PC-9 (cell line): ENCODE measurements at regions not wholly inside any gene's neighbourhood (a gene's known extent, or its start where the extent isn't known, plus 50 kb on each side); places are given as distances from the start of the nearest gene placed in this dataset.

ENCODE experiments used
- BruUV-seq: library from RNA; stranded (reverse); fragments of 400-500 nt; replicated peaks from 2 replicates; lab custom pipeline; 2021; lab: Mats Ljungman, UMichigan
- CTCF ChIA-PET: fragments of 300-600 bp; sonication (Branson Sonifier 250); formaldehyde crosslinking; loops from one replicate; lab custom pipeline; 2022; ENCODE audit warnings: antibody characterized with exemption; lab: Charles Lee
- POLR2A ChIA-PET: fragments of 300-600 bp; sonication (Branson Sonifier 250); formaldehyde crosslinking; loops from one replicate; lab custom pipeline; 2022; ENCODE audit warnings: antibody characterized with exemption; ENCODE audit not compliant: unreplicated experiment; lab: Charles Lee
- DNase-seq, 2 experiments: peaks; one replicate each; pipeline versions ENCODE4 v3.0.0 to v3.0.0-alpha.2; 2015 to 2022; ENCODE audit warnings: mixed read lengths in 1 of 2
- H2AFZ ChIP-seq: fragments of 200-600 bp; sonication (generic); 2 replicates; pipeline ENCODE4 v1.8.1; 2017; ENCODE audit warnings: antibody characterized with exemption
- H3F3A ChIP-seq: fragments of 200-600 bp; sonication (generic); 2 replicates; pipeline ENCODE4 v1.8.1; 2017; ENCODE audit warnings: antibody characterized with exemption, mild to moderate bottlenecking, low read depth; ENCODE audit not compliant: insufficient read depth
- H3K27ac ChIP-seq: fragments of 200-600 bp; sonication (generic); 2 replicates; pipeline ENCODE4 v1.6.1; 2016; ENCODE audit warnings: mixed run types
- H3K27me3 ChIP-seq: fragments of 200-600 bp; sonication (generic); 2 replicates; pipeline ENCODE4 v1.6.1; 2016; ENCODE audit warnings: low read depth, mixed run types; ENCODE audit not compliant: insufficient read depth
- H3K36me3 ChIP-seq: fragments of 200-600 bp; sonication (generic); 2 replicates; pipeline ENCODE4 v1.6.1; 2016; ENCODE audit warnings: low read depth, mixed run types
- H3K4me1 ChIP-seq: fragments of 200-600 bp; sonication (generic); replicated peaks from 2 replicates; pipeline ENCODE4 v1.6.1; 2016; ENCODE audit warnings: mixed run types; ENCODE audit not compliant: insufficient read depth
- H3K4me2 ChIP-seq: fragments of 200-600 bp; sonication (generic); 2 replicates; pipeline ENCODE4 v1.6.1; 2017; ENCODE audit warnings: mixed run types
- H3K4me3 ChIP-seq: fragments of 200-600 bp; sonication (generic); 2 replicates; pipeline ENCODE4 v1.6.1; 2016; ENCODE audit warnings: mixed run types
- H3K79me2 ChIP-seq: fragments of 200-600 bp; sonication (generic); 2 replicates; pipeline ENCODE4 v1.6.1; 2017; ENCODE audit warnings: low read depth, mixed run types
- H3K9me2 ChIP-seq: fragments of 200-600 bp; sonication (generic); 2 replicates; pipeline ENCODE4 v1.8.1; 2017; ENCODE audit warnings: mild to moderate bottlenecking; ENCODE audit not compliant: insufficient read depth
- H3K9me3 ChIP-seq: fragments of 200-600 bp; sonication (generic); 2 replicates; pipeline ENCODE4 v1.8.1; 2016; ENCODE audit warnings: low read depth; ENCODE audit not compliant: insufficient read depth
- H4K20me1 ChIP-seq: fragments of 200-600 bp; sonication (generic); 2 replicates; pipeline ENCODE4 v1.8.1; 2017; ENCODE audit not compliant: insufficient read depth
- CTCF ChIP-seq: fragments of 200-600 bp; sonication (generic); conservative IDR thresholded peaks from 2 replicates; pipeline ENCODE4 v1.6.1; 2017; ENCODE audit warnings: mixed run types, antibody characterized with exemption, mild to moderate bottlenecking, moderate library complexity
- EZH2 ChIP-seq: fragments of 200-600 bp; sonication (generic); IDR thresholded peaks from 2 replicates; pipeline ENCODE4 v1.8.0; 2017; ENCODE audit warnings: antibody characterized with exemption, low read depth
- intact Hi-C: fragments of 100-400 bp; cut with micrococcal nuclease; formaldehyde crosslinking; loops from one replicate; pipeline ENCODE4 v1.10.0; 2022; ENCODE audit not compliant: unreplicated experiment

GRCh38 chr4:82200046-82200445, 173.7 kb downstream of the HNRNPD start:
- no peaks in the 10 kb centered on the region for H3K9me3 ChIP-seq
- H3K9me2 ChIP-seq: no peaks in the 10 kb centered on the region
- no peaks in the 10 kb centered on the region for H3K4me1 ChIP-seq
- no peak overlapping the region for H3K4me2 ChIP-seq
- no peaks in the 10 kb centered on the region for H3K79me2 ChIP-seq
- no peaks in the 10 kb centered on the region for H3K27me3 ChIP-seq
- H3F3A ChIP-seq: no peaks in the 10 kb centered on the region
- no peak overlapping the region for H2AFZ ChIP-seq
- no peaks in the 10 kb centered on the region for H4K20me1 ChIP-seq
- H3K36me3 ChIP-seq: no peaks in the 10 kb centered on the region
- no peak overlapping the region for H3K4me3 ChIP-seq
- intact Hi-C loops: no loop called here
- ChIA-PET CTCF (no interaction called here), POLR2A (no interaction called here)
- no peak for DNase-seq
- no TSS peak for BruUV-seq
- H3K27ac ChIP-seq: no peak overlapping the region
- TF ChIP-seq CTCF (no peak), EZH2 (no peak)

GRCh38 chr4:82194329-82194728, 179.5 kb downstream of the HNRNPD start:
- intact Hi-C loops: no loop called here
- Histone ChIP-seq H3K79me2 (no peaks in the 10 kb centered on the region), H4K20me1 (no peaks in the 10 kb centered on the region), H3K27me3 (no peaks in the 10 kb centered on the region), H3K4me2 (no peak overlapping the region), H3K4me3 (no peak overlapping the region), H3K9me3 (no peaks in the 10 kb centered on the region), H3F3A (no peaks in the 10 kb centered on the region), H3K4me1 (no peaks in the 10 kb centered on the region), H3K36me3 (no peaks in the 10 kb centered on the region), H3K27ac (no peak overlapping the region), H2AFZ (no peak overlapping the region), H3K9me2 (no peaks in the 10 kb centered on the region)
- no peak for DNase-seq
- POLR2A ChIA-PET: no interaction called here
- no TSS peak for BruUV-seq
- CTCF ChIA-PET: no interaction called here
- TF ChIP-seq CTCF (no peak), EZH2 (no peak)

- ChIA-PET POLR2A (no interaction called here), CTCF (no interaction called here)
- Histone ChIP-seq H3K4me2 (no peak overlapping the region), H3F3A (no peaks in the 10 kb centered on the region), H3K9me2 (no peaks in the 10 kb centered on the region), H3K4me1 (no peaks in the 10 kb centered on the region), H2AFZ (no peak overlapping the region), H3K27me3 (no peaks in the 10 kb centered on the region), H3K4me3 (no peak overlapping the region), H3K9me3 (no peaks in the 10 kb centered on the region), H3K36me3 (no peaks in the 10 kb centered on the region), H3K79me2 (no peaks in the 10 kb centered on the region), H3K27ac (no peak overlapping the region), H4K20me1 (no peaks in the 10 kb centered on the region)
- no peak for DNase-seq
- BruUV-seq: no TSS peak
- intact Hi-C loops: no loop called here
- TF ChIP-seq CTCF (no peak), EZH2 (no peak)
Measured at GRCh38 chr4:82192017-82192673, 181.6 kb downstream of the HNRNPD start.
